ENCODE measurements at regions not wholly inside any gene's neighbourhood (a gene's known extent, or its start where the extent isn't known, plus 50 kb on each side); places are given as distances from the start of the nearest gene placed in this dataset.
"Not testable (repeated sequence)": the region's sequence is repeated elsewhere in the genome, so short reads cannot be mapped to it uniquely, and the experiment has no call there.

DNA sequence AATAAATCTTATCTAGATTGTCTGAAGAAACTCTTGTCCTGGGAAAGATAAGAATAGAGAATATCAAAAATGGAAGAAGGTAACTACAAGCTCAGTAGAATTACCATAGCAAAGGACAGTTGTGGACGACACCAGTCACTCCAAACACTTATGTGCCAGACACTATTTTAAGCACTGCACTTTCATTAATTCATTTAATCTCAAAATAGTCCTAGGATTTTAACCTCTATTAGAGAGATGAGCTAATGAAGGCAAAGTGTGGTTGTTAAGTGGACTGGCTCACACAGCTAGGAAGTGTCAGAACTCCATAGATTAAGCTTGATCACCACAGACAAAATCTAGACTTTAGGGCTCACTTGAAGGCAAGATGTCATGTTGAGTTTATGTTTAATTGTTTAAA lies 168.9 kb downstream of the CDC14C start:
- no peak for DNase-seq (ENCODE audit: low read depth)
- H3K4me3 ChIP-seq (ENCODE audit: low read depth, low read length), result no peak overlapping the region
- TF ChIP-seq, protein P1, sequence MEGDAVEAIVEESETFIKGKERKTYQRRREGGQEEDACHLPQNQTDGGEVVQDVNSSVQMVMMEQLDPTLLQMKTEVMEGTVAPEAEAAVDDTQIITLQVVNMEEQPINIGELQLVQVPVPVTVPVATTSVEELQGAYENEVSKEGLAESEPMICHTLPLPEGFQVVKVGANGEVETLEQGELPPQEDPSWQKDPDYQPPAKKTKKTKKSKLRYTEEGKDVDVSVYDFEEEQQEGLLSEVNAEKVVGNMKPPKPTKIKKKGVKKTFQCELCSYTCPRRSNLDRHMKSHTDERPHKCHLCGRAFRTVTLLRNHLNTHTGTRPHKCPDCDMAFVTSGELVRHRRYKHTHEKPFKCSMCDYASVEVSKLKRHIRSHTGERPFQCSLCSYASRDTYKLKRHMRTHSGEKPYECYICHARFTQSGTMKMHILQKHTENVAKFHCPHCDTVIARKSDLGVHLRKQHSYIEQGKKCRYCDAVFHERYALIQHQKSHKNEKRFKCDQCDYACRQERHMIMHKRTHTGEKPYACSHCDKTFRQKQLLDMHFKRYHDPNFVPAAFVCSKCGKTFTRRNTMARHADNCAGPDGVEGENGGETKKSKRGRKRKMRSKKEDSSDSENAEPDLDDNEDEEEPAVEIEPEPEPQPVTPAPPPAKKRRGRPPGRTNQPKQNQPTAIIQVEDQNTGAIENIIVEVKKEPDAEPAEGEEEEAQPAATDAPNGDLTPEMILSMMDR (IDR thresholded peaks at IDR 0.05; ENCODE audit: insufficient read depth, low read length), result no peak

DNA sequence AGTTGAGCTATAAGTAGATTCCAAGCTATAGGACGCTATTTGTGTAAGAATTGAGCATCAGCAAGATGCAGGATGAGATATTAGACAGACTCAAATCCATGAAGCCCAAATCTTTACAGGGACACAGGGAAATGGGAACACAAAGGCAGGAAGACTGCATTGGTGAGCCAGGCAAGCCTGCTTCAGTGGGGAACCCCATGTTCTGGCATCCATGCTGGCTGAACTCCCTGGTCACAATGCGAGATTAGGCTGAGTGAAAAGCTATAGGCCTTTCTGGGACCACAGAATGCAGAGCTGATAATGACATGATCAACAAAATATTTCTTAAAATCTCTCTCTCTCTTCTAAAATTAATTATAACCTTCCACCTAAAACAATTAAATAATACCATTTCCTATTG lies 170.5 kb downstream of the CDC14C start:
- no peak for DNase-seq (ENCODE audit: low read depth)
- TF ChIP-seq, protein P1 (IDR thresholded peaks at IDR 0.05; ENCODE audit: insufficient read depth, low read length), result no peak
- H3K4me3 ChIP-seq (ENCODE audit: low read depth, low read length), result no peak overlapping the region

DNA sequence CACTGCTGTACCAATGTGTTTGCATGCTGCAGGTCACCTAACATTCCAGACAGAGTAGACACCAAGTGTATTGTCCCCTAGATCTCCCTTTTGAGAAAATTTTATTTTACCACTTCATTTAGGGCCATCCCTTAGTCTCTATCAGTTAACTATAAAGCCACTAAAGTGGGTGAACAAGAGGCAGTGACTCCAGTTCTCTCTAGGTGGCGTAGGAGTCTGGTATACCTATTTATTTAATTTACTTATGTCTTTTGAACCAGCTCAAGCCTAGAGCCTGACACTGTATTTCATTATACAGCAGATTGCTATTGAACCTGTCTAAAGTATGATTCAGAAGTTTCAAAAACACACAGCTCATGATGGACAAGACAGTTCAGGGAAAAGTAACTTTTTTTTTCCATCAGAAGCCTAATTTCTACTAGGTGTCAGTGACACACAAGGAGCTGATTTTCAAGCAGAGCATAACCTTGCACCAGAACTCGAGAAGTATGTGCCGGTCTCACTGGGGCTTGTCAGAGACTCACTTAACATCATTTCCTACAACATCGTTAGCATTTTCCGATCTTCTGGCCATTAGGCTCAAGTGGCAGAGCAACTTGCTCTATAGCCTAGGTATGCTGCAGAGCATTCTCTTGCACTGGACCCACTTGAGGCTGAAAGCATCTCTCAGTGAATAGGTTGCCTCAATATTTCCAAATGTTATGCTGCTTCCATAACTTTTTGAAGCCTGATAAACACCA lies 175.4 kb downstream of the CDC14C start:
- DNase-seq (ENCODE audit: low read depth), result no peak
- H3K4me3 ChIP-seq (ENCODE audit: low read depth, low read length), result no peak overlapping the region
- TF ChIP-seq, protein P1 (IDR thresholded peaks at IDR 0.05; ENCODE audit: insufficient read depth, low read length), result no peak

DNA sequence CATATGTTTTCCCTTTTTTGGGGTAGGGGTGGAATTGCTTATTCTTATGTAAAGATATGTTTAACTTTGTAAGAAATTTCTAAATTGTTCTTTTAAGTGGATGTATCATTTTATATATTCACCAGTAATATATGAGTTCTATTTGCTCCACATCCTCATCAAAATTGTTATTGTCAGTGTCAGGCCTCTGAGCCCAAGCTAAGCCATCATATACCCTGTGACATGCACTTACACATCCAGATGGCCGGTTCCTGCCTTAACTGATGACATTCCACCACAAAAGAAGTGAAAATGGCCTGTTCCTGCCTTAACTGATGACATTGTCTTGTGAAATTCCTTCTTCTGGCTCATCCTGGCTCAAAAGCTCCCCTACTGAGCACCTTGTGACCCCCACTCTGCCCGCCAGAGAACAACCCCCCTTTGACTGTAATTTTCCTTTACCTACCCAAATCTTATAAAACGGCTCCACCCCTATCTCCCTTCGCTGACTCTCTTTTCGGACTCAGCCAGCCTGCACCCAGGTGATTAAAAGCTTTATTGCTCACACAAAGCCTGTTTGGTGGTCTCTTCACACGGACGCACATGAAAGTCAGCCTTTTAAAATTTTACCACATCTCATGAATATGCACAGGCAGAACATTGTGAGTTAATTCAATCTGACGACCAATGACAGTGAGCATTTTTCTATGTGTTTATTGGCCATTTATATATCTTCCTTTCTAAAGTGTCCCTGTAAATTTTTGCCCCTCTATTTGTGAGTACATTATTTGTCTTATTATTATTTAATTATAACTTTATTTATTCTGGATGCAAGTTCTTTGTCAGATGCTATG lies 176.8 kb downstream of the CDC14C start:
- not testable (repeated sequence) for DNase-seq (ENCODE audit: low read depth); H3K4me3 ChIP-seq (ENCODE audit: low read depth, low read length)

DNA sequence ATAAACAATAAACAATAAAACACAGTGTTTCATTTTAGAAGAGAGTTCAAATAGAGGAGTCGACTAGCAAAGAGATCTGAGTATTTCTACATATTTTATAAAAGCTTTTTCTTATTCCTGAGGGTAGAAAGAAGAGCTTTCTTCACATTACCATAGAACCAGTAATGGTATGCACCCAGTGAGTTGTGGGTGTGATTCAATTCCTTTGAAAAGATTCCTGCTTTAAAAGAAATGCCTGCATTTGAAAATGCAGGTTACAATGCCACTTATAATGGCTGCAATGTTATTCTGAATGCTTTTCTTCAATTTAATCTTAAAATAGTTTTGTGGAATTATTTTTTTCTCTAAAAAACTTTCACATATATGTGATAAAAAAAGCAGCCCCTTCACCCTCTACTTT lies 178.1 kb downstream of the CDC14C start:
- no peak overlapping the region for H3K4me3 ChIP-seq (ENCODE audit: low read depth, low read length)
- no peak for DNase-seq (ENCODE audit: low read depth)
- TF ChIP-seq, protein P1 (IDR thresholded peaks at IDR 0.05; ENCODE audit: insufficient read depth, low read length), result no peak

DNA sequence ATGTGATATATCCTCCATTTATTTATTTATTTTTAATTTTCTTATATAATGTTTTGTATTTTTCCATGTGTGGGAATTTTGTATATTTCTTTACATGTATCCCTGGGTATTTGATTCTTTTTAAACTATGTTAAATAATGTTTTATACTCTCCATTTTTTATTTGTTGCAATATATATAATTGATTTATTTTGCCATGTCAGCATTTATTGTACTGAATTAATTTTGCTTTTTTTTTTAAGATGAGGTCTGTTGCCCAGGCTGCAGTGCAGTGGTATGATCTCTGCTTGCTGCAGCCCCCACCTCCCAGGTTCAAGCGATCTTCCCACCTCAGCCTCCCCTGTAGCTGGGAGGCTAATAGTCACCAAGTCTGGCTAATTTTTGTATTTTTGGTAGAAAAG lies 187.4 kb downstream of the CDC14C start:
- TF ChIP-seq, protein P1 (IDR thresholded peaks at IDR 0.05; ENCODE audit: insufficient read depth, low read length), result no peak
- H3K4me3 ChIP-seq (ENCODE audit: low read depth, low read length), result no peak overlapping the region
- no peak for DNase-seq (ENCODE audit: low read depth)

DNA sequence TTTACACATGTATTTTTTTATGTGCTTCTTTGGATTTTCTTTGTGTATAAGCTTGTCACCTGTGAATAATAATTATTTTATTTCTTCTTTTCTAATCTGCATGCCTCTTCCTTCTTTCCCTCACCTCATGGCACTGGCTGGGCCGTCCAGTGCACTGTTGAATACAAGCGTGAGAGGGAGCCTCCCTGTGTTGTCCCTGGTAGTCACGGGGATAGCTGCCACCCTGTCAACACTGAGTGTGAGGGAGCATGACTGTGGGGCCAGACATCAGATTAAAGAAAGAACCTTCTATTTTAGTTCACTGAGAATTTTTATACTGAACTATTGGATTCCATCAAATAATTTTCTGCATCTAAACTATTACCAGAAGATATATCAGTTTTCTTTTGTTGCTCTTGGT lies 187.9 kb downstream of the CDC14C start:
- TF ChIP-seq, protein P1 (IDR thresholded peaks at IDR 0.05; ENCODE audit: insufficient read depth, low read length), result no peak
- H3K4me3 ChIP-seq (ENCODE audit: low read depth, low read length), result no peak overlapping the region
- DNase-seq (ENCODE audit: low read depth), result no peak

Measured in fibroblast of the aortic adventitia (primary cell).